SH-SY5Y (cell line): ENCODE measurements at regions not wholly inside any gene's neighbourhood (a gene's known extent, or its start where the extent isn't known, plus 50 kb on each side); places are given as distances from the start of the nearest gene placed in this dataset.

ENCODE experiments used
- GATA2 ChIP-seq: IDR thresholded peaks from 2 replicates; pipeline ENCODE4 v1.6.1; 2011; ENCODE audit warnings: mild to moderate bottlenecking, low read depth, low read length
- GATA3 ChIP-seq: IDR thresholded peaks from 2 replicates; pipeline ENCODE4 v1.6.1; 2011; ENCODE audit warnings: low read depth, mild to moderate bottlenecking, low read length, moderate library complexity

DNA sequence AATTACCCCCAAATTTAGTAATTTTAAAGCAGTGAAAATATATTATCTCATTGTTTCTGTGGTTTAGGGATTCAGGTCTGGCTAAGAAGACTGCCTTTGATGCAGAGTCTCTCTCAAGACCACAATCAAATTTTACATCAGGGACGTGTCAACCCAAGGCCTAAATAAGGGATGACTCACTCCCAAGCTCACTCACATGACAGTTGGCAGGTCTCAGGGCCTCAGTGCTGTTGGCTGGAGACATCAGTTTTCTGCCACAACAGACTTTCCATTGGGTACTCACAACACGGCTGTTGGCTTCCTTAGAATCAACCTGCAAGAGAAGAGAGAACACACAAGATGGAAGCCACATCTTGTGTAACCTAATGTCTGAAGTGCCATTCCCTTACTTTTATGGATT lies 377.3 kb downstream of the FAM181B start:
- no peak for TF ChIP-seq GATA3
- no peak for TF ChIP-seq GATA2

DNA sequence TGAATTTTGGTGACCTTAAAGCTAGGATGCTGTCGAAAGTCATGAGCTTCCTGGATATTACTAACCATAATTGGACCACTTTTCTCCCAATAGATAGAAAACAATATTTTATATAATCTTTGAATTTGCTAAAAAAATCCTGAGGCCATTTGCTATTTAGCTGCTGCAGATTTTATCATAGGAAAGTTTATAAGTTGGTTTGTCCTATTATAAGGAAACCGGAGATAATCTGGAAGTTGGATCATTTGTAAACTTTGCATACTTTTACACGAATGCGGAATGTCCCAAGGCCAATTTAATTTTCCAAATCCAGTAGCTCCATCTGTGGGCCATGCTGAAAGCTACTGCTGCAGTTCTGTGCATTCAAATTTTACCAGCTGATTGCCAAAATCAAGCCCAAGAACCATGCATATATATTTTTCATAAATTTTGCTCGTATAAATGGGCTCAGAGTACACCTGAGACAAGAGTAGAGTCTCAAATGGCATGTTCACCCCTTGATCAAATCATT lies 378.3 kb downstream of the FAM181B start:
- TF ChIP-seq GATA2 (no peak), GATA3 (no peak)

DNA sequence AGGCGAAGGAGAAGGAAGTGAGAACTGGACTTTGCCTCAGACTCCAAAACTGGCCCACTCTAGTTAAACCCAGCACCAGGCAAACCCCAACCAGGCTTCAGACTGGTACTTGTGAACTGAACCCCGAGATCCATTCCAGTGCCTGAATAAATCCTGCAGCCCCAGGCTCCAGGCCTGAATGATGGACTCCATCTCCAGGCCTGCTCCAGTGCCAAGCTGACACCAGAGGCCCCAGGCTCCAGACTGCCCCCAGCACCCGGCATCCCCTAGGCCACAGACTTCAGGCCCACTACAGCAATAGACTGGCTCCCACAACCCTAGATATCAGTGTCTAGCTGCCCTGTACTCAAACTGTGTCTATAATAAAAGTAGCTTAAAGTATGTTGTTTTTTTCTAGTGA lies 406.8 kb downstream of the FAM181B start:
- TF ChIP-seq GATA3 = no peak
- TF ChIP-seq GATA2 = no peak

DNA sequence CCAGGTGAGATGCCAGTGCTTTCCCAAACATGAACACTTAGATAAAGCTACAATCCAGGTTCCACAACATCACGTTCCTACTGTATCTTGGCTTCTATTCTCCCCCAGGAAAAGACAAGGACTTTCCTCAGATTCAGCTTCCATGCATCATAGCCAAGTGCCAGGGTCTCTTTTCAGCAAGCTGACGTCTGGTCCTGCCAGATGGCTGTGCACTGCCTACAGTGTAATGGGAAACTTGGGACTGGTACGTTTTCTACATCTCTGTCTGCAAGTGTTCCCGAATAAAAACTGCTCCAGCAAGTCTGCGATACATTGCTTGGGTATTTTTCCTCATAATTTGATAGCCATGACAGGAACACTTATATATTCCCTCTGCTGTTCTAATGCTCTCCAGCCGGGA lies 412.5 kb downstream of the FAM181B start:
- TF ChIP-seq GATA2 = no peak
- TF ChIP-seq GATA3 = no peak

DNA sequence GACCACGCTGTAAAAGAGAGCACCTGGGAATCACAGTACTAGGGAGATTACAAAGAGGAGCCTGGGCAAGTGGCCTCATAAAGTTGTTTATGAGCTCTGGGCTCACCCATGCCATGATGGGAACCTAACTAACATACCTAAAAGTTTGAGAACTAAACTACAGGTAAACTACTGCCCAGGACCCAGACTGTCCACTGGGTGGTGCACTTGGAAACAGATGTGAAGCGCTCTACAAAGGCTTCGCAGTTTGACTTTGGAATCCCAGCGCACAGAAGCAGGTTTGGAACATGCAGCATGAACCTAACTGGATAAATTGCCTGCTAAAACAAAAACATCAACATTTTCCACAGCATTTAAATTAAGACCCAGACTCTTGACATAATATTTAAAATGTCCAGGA lies 418.6 kb downstream of the FAM181B start:
- no peak for TF ChIP-seq GATA2
- TF ChIP-seq GATA3 = no peak

DNA sequence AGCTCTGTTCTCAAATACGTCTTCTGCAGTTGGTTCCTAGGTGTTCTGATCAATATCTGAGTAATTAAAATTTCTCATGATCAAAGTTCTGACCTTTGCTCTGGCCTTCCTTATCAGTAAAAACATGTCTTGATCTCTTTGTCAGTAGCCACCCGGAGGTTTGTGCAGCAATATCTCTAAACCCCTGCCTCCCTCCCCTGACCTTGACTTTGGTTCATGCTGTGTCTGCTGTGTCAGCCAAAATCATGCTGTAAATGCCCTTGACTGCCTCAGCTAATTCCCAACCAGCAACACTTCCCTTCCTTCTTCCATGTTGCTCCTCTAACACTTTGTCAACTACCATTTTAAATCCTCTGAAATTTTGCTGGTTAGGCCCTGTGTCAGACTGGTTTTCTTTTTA lies 424.7 kb downstream of the FAM181B start:
- TF ChIP-seq GATA2 = no peak
- TF ChIP-seq GATA3 = no peak

DNA sequence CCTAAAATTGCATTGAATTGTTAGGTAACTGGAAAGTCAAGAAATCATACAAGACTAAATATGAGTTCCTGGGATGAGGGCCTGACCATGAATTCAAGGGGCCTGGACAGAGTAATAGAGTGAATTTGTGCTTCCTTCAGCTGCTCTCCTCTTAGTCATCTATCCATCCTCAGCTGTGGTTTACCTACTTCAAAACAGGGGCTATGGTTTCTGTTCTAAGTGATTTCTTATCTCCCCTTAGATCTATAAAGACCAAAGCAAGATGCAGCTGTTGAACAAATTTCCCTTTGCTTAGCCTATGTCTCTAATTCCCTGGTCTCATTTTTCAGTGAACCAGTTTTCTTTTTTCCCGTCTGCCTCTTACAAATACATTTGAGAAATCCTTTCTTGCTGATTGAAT lies 428.5 kb downstream of the FAM181B start:
- TF ChIP-seq GATA2 = no peak
- no peak for TF ChIP-seq GATA3

DNA sequence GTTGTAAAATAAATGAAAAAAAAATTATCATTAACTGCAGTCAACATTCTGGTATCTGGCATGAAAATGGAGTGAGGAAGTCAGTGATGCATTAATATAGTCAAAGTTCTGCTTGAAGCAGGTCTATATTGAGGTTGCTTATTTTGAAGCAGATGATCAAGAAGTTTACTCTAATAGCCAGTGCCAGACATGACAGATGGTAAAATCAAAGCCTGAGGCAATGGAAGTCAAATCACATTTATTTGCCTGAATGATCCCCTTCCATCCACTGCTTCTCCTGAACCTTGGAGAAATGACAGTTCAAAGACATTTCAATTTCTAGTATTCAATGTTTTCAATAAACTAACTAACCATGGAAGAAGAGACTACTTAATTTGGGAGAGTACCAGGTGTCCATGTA lies 430.0 kb downstream of the FAM181B start:
- TF ChIP-seq GATA3 (no peak), GATA2 (no peak)

DNA sequence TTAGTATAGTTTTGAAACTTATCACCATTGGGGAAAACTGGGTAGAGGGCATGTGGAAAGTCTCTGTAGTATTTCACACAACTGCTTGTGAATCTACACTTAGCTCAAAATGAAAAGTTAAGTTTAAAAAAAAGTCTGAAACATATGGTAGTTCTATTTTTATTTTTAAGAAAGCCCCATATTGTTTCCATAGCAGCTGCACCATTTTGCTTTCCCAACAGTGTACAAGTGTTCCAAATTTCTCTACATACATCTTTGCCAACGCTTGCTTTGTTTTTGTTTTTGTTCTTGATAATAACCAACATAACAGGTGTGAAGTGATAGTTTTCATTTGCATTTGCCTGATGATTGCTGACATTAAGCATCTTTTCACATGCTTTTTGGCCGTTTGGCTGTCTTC lies 445.2 kb downstream of the FAM181B start:
- TF ChIP-seq GATA2 (no peak), GATA3 (no peak)

DNA sequence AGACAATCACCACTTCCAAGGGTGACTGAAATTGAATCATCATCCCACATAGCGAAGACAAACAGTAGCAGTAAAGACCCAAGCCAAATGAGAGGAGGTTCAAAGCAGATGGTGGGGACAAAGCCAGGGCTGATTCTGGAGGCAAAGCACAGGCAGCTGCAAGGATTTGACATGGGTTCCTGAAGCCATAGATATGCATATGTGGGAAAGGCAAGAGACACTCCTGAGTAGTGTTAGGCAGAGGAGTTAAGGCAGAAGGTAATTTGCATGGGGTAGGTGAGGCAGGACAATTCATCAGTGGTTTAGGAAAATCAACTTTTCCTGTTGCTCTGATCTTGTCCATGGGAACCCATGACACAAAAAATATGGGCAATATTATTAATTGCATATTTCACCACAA lies 462.8 kb downstream of the FAM181B start:
- TF ChIP-seq GATA3 (no peak), GATA2 (no peak)

DNA sequence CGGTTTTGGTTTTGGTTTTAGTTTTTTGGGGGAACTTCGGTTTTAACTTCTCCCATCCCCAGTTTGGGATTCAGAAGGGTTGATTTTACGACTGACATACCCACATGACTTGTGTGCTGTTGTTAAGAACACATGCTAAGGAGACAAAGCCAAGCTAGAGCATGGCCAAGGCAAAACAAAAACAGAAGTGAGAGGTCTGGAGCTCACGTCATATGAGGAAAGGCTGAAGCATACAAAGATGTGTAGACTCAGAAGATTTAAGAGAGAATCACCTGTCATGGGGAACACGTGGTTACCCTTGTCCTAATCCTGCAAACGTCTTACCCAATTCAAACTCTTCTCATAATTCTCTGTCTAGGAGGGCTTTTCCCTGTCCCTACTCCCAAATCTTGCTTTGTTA lies 465.0 kb downstream of the FAM181B start:
- TF ChIP-seq GATA3 (no peak), GATA2 (no peak)

DNA sequence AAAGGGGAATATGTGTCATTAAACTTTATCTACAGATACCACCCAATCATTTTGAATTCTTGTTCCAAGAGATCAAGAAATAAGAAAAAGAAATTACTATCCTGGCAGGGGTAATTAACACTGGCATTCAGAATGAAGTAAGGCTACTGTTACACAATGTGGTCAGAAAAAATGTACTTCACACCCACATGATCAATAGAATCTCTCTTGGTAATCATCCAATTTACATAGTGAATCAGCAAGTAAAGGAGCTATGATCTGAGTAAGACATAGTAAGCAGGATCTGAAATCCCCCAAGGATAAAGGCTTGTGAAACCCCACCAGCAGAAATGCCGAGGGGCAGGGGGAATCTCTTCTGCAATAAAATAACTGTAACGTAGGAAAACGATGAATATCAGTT lies 466.5 kb downstream of the FAM181B start:
- TF ChIP-seq GATA2 = no peak
- no peak for TF ChIP-seq GATA3

DNA sequence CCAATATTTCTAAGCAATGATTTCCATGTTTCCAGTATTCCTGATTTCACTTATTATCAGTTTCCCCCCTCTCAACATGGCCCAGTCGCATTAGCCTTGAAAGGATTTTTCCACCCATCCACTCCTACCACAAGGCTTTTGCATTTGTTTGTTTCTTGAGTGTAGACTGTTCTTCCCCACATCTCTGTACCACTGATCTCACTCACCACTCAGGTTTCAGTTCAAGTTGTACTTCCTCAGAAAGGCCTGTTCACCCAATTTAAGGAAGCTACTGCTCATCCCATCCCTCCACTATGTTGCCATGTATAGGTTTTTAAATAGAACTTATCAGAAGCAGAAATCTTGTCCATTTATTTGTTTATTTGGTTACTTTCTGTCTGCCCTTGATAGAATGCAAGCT lies 472.3 kb downstream of the FAM181B start:
- TF ChIP-seq GATA3 (no peak), GATA2 (no peak)

DNA sequence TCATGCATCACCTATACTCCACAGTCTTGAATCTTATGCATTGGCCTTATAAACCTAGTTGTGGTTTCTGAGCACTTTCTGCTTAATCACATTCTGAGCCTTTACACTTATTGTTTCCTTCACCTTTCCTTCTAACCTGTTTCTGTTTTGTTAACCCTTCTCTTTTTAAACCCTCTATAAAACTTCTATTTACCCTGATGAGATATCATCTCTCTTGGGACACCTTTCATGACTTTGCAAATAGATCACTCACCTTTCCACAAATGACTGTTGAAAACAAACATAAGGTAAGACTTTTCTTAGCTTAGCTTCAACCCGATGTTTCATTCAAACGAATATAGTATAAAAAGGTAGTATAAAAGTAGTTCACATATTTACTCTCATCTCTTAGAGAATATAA lies 483.6 kb downstream of the FAM181B start:
- no peak for TF ChIP-seq GATA3
- no peak for TF ChIP-seq GATA2

DNA sequence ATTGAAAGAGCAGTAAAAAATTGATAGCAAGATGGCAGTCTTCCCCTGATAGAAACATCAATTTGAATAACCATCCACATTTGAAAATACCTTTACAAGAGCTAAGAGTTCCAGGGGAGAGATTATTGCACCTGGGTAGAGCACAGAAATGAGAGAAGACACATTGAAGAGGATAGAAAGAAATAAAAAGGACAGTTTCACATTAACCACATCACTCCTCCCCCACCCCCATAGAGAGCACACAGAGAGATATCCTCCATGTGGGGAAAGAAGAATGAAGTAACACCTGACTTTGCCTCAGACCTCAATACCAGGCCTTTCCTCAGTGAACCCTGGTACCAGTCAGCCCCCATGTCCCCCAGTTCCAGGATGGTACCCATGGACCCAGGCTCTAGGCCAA lies 486.7 kb downstream of the FAM181B start:
- no peak for TF ChIP-seq GATA3
- no peak for TF ChIP-seq GATA2

DNA sequence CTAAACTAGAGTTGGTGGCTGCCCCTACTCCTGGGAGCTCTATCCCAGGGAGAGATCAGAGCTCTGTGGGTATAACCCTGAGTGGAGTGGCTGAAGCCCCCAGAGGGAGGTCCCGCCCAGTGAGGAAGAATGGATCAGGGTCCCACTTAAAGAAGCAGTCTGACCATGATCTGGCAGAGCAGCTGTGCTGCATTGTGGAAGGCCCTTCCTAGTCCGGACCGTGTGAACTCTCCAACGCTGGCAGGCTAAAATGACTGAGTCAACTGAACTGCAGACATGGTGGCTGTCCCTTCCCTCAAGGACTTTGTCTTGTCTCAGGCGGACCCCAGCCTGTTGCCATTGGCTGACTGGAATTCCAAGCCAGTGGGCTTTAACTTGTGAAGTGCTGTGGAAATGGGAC lies 494.2 kb downstream of the FAM181B start:
- TF ChIP-seq GATA3 = no peak
- no peak for TF ChIP-seq GATA2

DNA sequence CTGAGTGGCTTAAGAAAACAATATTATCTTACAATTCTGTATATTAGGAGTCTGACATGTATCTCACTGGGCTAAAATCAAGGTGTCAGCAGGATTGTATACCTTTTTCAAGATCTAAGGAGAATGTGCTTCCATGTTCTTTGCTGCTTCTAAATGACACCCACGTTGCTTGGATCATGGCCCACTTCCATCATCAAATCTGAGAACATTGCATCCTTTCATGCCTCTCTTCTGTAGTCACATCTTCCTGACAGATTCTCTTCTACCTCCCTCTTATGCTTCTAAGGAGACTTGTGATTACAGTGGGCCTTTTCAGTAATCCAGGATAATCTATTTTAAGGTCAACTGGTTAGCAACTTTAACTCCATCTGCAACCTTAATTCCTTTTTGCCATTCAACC lies 499.4 kb downstream of the FAM181B start:
- TF ChIP-seq GATA3 (no peak), GATA2 (no peak)
